Sigmoid colon (tissue), 4 donors: ENCODE measurements at regions not wholly inside any gene's neighbourhood (a gene's known extent, or its start where the extent isn't known, plus 50 kb on each side); places are given as distances from the start of the nearest gene placed in this dataset.

ENCODE experiments used
- CTCF ChIP-seq, 4 experiments: fragments of 450-650 bp in 3 of 4; fragments of 200-600 bp in 1 of 4; IDR thresholded peaks; one replicate each; pipeline ENCODE4 v1.5.1; 2016 to 2019; ENCODE audit warnings: antibody characterized with exemption in 4 of 4, mild to moderate bottlenecking in 3 of 4, moderate library complexity in 2 of 4
- POLR2AphosphoS5 ChIP-seq, 4 donors: sonication (generic); formaldehyde crosslinking; IDR thresholded peaks; one replicate each; pipeline ENCODE4 v1.6.1; 2017; ENCODE audit warnings: antibody characterized with exemption in 4 of 4

DNA sequence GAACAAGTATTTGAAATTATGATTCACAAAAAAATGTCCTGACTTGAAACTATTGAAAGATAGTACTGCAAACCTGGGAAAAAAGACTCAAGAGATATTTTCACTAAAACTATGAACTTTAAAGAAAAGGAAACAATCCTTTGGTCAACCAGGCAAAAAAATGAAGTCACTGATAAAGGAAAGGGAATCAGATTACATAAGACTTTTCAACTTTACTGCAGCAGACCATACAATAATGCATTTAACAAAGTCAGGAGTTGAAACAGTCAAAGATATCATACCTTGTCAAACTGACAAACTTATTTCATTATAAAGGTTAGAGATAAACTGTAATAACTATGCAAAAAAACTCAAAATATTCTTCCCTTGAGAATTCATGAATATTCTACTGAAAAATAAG is 361.6 kb downstream of the DLEU7 start:
- TF ChIP-seq CTCF (IDR thresholded peaks at IDR 0.05) (no peak), POLR2AphosphoS5 (IDR thresholded peaks at IDR 0.05) (no peak)
